GM21528 (cell line): ENCODE measurements at regions not wholly inside any gene's neighbourhood (a gene's known extent, or its start where the extent isn't known, plus 50 kb on each side); places are given as distances from the start of the nearest gene placed in this dataset.

ENCODE experiments used
- ATAC-seq: cut with Tn5 transposase; IDR thresholded peaks from one replicate; pipeline ENCODE4 v1.9.1; 2021; ENCODE audit warnings: mild to moderate bottlenecking, moderate library complexity; ENCODE audit not compliant: unreplicated experiment, low FRiP score

DNA sequence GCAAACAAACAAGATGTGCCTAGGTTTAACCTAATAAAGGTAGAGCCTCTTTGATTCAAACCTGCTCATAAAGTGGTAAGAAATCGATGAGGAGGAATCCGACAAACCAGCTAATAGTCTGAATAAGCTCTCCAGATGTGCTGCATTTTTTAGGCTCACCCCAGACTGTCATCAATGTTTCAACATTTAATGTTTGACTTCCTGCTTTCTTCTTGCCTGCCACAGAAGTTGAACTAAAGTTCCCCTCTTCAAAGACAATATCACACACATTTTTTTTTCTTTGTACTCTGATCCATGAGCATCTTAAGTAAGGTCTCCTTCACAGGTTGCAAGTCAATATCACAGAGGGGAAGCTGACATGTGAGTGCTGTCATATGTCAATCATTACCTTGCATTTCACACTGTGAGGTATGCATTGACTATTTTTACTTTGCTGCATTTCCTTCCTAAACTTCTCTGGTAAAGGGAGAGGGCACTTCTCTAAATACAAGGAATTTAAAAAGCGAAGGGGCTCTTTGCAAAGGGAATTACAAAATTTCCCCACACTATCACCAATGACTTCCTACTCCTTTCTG lies 172.3 kb upstream of the MCTP2 start:
- ATAC-seq = no peak

DNA sequence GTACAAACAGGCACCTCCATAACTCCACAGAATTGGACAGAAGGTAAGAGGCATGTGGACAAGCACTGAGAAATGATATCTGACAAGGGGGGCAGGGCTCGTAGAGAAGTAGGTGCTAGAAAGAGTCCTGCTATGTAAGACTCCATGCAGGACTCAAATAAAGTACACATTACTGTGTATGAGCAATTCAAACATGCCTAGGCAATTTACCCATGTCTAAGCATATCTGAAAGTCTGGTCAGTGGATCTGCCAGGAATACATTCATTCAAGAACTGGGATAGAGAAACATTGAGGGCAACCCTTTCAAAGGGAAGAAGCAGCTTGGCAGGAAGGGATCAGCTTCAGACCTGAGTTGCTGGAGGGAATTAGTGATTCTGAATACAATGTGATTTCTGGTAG lies 174.1 kb upstream of the MCTP2 start:
- ATAC-seq = no peak

DNA sequence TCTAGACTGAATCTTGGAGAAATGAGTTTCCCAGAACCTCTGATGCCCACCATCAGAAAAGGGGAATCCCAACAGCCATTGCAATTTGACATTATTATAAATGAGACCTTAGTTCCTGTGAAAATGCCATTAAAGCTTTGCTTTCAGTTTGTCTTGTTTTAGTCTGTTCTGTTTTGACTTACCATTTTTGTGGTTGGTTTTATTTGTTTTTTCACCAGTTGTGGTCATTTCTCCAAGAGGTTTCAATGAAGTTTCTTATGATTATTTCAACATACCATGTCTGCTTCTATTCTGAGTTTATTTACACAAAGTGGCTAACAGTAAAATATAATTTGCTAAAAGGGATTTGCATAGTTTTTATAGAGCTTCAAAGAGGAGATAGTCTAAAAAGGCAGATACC lies 175.0 kb upstream of the MCTP2 start:
- no peak for ATAC-seq

DNA sequence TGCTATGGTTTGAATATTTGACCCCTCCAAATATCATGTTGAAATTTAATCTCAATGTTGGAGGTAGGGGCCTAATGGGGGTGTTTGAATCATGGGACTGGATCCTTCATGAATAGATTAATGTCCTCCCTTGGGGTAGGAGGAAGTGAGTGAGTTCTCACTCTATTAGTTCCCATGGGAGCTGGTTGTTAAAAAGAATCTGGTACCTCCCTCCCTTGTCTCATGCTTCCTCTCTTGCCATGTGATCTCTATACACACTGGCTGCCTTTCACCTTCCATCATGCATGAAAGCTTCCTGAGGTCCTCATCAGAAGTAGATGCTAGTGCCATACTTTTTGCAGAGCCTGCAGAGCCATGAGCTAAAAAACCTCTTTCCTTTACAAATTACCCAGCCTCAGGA lies 177.7 kb upstream of the MCTP2 start:
- no peak for ATAC-seq

DNA sequence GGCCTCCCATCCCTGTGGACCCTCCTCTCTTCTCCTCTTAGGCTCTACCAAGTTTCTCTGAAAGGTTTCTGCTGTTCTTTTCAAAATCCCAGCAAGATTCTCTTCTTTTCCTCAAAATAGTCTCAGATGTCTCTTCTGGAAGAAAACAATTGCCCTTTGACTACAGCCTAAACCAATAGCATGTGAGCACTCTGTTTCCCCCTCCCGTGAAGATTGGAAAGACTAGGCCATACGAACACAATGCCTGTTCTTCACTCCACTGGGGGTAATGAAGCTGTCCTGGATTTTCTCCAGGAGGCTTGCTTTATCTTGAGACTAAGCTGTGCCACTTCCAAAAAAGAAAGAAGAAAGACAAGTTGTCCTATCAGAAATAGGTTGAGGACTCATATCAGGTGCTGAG lies 178.7 kb upstream of the MCTP2 start:
- no peak for ATAC-seq

- no peak for ATAC-seq
These were observed 183.8 kb upstream of the MCTP2 start for GRCh38 chr15:94047566-94047965.

DNA sequence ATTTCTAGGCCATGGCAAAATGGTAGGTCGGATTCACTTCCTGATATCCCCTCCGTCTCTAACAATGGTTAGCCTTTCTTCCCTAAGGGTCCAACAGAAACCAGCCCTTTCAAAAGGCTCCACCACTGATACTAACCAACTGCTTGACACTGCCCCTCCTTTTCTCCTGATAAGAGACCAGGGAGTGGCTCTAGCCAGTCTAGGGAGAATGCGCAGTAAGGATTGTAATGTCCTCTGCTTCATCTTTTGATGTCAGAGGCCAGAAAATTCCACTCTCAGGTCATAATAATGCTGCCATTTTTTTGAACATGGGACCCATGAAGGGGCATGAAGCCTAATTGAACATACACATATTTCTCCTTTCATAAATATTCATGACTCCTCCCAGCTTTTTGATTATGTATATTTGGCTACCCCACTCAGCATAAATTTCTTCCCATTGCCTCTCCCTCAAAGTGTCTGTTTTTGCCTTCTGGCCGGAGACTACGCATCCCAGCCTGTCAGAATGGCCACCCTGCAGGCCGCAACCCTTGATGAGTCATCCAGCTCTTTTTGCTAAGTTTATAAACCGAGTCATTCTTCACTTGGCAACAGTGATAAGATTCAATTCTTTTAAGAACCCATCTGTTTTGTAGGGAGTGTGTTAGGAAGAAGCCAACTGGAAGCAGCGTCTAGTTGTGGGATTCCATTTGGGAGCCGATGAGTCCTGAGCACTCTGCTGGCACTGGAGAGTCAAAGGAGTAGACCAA lies 189.0 kb upstream of the MCTP2 start:
- ATAC-seq = no peak

GRCh38 chr15:94041746-94042145 lies 189.6 kb upstream of the MCTP2 start:
- ATAC-seq = no peak

DNA sequence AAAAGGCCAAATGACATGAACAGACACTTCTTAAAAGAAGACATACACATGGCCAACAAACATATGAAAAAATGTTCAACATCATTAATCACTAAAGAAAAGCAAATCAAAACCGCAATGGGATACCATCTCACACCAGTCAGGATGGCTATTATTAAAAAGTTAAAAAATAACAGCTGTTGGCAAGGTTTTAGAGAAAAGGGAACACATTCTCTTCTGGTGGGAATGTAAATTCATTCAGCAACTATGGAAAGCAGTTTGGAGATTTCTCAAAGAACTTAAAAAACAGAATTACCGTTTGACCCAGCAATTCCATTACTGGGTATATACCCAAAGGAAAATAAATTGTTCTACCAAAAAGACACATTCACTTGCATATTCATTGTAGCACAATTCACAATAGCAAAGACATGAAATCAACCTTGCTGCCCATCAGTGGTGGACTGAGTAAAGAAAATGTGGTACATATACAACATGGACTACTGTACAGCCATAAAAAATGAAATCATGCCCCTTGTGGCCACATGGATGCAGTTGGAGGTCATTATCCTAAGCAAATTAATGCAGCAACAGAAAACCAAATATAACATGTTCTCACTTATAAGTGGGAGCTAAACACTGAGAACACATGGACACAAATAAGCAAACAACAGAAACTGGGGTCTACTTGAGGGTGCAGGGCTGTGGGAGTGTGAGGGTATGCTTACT lies 190.7 kb upstream of the MCTP2 start:
- ATAC-seq = no peak

DNA sequence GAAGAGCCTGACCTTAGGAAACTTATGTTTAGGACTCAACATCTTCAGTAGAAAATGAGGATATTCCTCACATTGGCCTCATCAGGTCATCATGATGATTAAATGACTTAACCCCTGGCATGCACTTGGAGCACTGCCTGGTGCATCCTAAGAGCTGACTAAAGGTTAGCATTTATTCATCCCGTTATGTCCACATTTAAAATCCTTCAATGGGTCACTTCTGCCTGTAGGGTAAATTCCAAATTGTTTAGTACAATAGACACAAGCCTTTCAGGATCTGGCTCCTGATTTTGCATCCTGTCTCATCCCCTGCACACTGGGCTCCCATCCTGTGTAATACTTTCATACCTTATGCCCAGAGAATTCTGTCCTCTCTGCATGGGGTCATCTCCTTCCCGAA lies 195.2 kb upstream of the MCTP2 start:
- no peak for ATAC-seq

- ATAC-seq = no peak
These were observed 197.7 kb upstream of the MCTP2 start for GRCh38 chr15:94033683-94034020.

DNA sequence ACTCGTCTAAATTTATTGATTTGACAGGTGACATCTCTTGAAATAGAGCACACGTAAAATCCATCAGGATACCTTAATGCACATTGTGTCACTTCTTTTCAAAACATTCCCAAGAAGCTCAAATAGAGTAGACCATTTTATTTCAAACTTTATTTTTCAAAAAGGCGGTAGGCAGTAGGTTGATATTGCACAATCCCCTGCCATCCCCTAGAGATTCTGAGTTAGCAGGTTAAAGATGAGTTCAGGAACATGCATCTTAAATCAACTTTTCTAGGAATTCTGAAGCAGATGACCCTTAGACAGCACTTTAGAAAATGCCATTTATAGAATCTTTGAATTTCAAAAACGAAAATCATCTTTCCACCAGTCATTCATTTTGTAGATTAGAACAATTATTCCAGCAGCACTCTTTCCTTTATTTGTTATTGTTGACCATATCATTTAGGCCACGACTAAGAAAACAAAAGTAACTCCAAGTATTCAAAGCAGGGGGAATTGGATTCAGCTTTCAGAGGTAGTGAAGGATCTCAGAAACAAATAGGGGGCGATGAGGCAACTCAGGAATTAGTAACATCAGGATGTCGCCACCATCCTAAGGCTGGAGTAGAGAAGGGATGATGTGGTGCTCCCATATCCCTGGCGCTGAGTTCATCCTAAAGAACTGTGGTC lies 198.2 kb upstream of the MCTP2 start:
- no peak for ATAC-seq

DNA sequence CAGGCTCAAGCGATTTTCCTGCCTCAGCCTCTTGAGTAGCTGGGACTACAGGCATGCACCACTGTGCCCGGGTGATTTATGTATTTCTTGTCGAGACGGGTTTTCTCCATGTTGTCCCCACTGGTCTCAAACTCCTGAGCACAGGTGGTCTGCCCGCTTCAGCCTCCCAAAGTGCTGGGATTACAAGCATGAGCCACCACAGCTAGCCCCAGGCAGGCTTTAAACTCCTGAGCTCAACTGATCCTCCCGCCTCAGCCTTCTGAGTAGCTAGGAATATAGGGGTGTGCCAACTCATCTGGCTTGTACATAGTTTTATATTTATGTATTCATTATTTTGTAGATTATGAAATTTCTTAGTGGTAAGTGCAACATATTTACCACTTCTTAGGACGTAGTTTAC lies 198.8 kb upstream of the MCTP2 start:
- no peak for ATAC-seq

- no peak for ATAC-seq
These were observed 200.3 kb upstream of the MCTP2 start for GRCh38 chr15:94031072-94031471.

- no peak for ATAC-seq
These were observed 201.9 kb upstream of the MCTP2 start for GRCh38 chr15:94029495-94029894.

- ATAC-seq = no peak
These were observed 202.6 kb upstream of the MCTP2 start for GRCh38 chr15:94028809-94029208.

DNA sequence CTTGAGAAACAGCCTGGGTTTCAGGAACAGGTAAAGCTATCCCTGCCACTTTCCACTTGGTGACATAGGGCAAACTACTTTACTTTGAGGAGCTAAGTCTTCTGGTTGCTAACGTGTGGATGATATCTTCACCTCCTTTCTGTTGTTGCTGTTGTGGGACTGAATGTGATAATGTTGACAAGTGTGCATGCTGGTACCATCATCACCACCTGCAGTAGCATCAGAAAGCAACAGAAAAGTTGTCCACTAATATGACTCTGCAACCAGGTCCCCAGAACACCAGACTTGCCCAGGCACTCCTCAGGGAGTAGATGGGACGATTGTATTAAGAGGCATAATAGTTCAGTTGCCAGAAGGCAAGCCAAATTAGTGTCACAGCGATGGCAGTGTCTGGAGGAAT lies 203.2 kb upstream of the MCTP2 start:
- no peak for ATAC-seq

GRCh38 chr15:94027581-94027980 lies 203.8 kb upstream of the MCTP2 start:
- ATAC-seq = no peak

DNA sequence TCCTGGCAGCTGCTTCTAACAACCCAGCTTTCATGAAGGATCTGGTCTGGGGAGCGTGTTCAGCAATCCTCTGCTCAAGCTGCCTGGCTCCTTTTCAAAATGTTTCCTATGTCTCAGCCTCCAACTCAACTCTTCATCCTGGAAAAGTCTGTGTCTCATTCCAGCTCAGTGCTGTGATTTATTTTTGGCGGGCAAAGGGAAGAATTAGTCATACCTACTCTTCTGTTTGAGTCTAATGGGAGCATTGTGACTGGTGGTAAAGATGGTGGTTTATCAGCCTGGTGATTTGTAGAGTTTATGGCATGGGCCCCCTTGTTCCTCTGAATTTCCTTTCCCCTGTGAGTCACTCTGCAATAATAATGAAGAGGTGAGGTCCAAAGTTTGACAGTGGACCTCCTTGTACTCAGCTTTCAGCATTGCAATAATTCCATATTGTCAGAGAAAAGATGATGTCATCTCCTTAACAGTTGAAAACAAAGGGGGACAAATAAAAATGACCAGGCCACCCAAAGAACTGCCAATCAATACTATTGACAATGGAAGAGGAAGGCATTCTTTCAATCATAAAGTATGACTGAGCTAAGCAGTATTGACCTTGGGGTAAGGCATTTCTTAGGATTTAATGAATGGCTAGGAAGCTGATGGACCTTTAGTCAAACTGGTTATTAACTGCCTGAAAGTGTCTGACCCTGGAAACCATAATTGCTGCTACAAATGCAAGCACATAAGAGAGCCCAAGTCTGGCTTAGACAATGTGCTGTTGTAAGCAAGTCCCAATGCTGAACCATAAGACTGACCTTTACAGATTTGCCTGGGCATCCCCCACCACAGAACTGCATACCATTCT lies 204.7 kb upstream of the MCTP2 start:
- ATAC-seq = no peak

GRCh38 chr15:94023531-94023930 lies 207.8 kb upstream of the MCTP2 start:
- no peak for ATAC-seq
